Frontal cortex (tissue), 3 donors: ENCODE measurements at regions not wholly inside any gene's neighbourhood (a gene's known extent, or its start where the extent isn't known, plus 50 kb on each side); places are given as distances from the start of the nearest gene placed in this dataset.
"Not testable (repeated sequence)": the region's sequence is repeated elsewhere in the genome, so short reads cannot be mapped to it uniquely, and the experiment has no call there.

ENCODE experiments used
- DNase-seq, 2 donors: peaks; one replicate each; pipeline ENCODE4 v3.0.0; 2012; ENCODE audit warnings: low spot score in 2 of 2
- FAIRE-seq: peaks from 2 replicates; lab custom pipeline; 2012; peaks lifted over from hg19 to GRCh38; lab: Jason Lieb, UNC
- donor health status: control.
- donor health status: control.
- donor health status: control.

DNA sequence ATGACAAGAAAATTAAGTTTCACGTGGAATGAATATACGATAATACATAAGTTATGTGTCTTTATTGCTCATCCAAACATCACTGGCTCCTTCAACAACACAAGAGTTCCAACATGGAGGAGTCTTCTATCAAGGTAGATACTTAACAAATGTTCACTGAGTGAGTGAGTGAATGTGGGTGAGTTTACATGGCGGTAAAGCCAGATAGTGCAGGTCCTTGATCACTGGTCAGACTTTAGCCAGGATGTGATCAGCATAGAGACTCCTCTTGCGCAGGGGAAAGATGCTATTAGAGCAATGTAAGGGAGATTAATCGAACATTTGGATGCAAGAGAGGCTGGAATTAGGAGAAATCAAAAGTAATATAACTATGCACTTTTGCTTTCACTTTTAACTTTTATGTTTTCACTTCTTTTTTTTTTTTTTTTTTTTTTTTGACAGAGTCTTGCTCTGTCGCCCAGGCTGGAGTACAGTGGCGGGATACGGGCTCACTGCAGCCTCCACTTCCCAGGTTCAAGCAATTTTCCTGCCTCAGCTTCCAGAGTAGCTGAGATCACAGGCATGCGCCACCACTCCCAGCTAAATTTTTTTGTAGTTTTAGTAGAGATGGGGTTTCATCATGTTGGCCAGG, 249.0 kb upstream of the ID2 start:
- no peak for DNase-seq
- no peak for FAIRE-seq

- no peak for FAIRE-seq
- DNase-seq = no peak
Measured at GRCh38 chr2:8433390-8433789, 248.5 kb upstream of the ID2 start.

DNA sequence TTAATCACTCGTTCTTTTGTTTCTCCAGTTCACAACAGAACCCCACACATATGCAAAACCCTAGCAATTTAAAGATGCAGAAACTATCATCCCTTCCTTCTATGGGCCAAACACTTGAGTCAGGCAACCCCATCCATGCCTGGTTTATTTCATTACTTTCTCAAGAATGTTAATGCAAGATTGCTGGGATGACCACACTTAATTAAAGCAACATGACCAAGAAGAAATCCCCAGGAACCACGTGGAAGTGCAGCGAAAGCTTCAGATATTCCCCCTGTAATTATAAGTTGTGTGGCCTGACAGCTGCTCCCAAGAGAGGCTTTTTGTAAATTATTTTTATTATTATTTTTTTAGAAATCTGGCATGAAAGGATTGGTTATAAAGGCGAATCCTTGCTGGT, 246.2 kb upstream of the ID2 start:
- FAIRE-seq = no peak

GRCh38 chr2:8436585-8436984, 245.3 kb upstream of the ID2 start:
- no peak for DNase-seq
- no peak for FAIRE-seq

More for the DNA sequence above, 246.2 kb upstream of the ID2 start:
- no peak for DNase-seq

DNA sequence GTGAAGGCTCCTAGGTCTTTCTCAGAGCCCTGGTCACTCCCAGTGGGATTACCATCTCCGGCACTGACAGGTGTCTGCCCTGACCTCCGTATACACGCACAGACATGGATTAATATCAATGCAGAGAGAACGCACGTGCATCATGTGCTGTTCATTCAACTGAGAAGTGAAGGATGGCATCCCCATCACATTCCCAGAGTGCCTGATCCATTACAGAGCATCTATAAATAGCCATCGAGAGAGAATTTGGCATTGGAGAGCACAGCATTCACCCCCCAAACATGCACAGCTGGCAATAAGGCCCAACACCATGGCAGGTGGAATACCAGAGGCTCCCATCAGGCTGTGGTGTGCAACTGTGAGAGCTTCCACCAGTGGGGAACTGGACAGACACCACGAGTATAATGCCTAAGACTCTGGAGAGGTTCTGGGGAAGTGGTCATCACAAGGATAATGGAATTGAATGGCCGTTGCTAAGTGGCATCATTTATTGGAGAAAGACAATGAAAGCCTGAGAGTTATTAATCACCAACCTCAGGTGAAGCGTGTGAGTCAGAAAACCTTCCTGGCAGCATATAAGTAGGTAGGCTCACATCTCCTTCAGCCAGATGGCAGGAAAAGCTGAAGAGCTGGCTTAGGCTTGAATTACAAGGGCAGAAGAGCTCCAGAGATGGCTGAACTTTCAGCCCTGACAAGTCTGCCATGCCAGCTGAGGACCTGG, 244.5 kb upstream of the ID2 start:
- no peak for DNase-seq
- no peak for FAIRE-seq

DNA sequence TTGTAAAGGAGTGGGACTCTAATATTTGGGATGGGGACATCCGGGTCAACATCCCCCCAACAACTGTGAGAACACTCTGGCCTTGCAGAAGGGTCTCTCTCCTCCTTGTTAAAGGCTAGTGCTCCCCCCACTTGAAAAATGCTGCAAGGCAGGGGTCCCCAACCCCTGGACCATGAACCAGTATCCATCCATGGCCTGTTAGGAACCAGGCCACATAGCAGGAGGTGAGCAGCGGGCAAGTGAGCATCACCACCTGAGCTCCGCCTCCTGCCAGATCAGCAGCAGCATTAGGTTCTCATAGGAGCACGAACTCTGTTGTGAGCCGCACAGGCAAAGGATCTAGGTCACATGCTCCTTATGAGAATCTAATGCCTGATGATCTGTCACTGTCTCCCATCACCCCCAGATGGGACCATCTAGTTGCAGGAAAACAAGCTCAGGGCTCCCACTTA, 243.9 kb upstream of the ID2 start:
- FAIRE-seq (no peak), DNase-seq (no peak)

DNA sequence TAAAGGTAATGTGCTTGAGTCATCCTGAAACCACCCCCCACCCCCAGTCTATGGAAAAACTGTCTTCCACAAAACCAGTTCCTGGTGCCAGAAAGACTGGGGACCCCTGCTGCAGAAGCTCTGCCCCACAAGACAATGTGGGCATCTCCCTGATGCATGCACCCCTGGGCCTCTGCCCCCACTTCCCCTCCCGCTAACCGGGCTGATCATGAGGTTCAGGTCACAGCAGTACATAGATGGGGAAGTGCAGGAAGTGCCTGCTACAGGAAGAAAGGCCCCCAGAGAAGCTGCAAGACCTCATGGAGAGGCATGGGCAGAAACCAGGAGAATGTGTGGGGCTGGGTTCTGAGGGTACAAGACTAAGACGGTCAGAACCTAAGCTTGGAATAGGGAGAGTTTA, 243.4 kb upstream of the ID2 start:
- no peak for DNase-seq
- FAIRE-seq = no peak

DNA sequence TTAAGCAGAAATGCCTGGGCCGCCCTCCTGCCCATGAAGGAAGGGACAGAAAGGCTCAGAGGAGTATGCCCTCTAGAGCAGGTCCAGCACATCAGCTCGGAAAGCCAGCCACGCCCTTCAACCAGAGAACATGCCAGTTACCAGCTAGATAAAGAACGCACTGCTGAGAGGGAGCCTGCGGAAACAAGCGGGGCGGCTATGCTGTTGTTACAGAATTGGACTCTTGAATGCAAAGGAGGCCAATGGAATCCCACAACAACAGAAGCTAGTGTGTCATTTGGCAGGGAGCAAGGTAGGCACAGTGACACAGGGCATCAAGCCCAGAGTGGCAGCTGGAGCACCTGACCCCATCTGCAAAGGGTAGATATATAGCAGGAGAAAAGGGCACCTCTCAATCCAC, 242.9 kb upstream of the ID2 start:
- DNase-seq (no peak), FAIRE-seq (no peak)

DNA sequence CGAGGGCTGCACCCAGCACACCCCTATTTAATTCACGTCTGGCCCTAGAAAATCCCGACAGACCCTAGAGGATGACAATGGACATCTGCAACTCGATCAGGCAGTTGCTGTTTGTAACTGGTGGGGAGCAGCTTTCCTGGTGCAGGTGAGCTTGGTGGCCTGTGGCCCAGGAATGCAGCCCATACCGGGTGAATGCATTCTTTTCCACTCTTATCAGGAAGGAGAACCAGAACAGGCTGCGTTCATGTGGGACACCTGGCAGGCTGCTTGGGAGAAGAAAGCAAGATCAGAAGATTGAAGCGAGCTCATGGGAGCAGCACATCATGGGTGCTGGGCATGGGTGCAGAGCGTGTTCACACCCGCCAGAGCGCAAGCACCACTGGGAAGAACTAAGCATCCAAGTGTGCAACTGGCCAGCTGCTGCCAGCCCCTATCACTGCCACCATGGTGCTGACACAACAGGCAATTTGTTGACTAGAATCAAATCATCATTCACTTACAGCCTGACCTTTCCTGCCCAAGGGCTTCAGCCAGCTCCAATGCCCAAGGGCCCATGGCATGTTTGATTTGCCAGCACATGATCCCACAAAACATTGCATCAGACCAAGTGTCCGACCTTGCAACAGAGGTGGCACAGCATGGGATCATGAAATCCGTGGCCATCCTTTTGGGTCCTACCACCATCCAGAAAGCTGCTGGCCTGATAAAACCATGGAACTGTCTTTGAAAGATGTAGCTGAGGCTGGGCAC, 241.7 kb upstream of the ID2 start:
- DNase-seq (no peak), FAIRE-seq (no peak)

GRCh38 chr2:8441371-8441770, 240.5 kb upstream of the ID2 start:
- DNase-seq (no peak), FAIRE-seq (no peak)

GRCh38 chr2:8441986-8442385, 239.9 kb upstream of the ID2 start:
- no peak for FAIRE-seq
- no peak for DNase-seq

DNA sequence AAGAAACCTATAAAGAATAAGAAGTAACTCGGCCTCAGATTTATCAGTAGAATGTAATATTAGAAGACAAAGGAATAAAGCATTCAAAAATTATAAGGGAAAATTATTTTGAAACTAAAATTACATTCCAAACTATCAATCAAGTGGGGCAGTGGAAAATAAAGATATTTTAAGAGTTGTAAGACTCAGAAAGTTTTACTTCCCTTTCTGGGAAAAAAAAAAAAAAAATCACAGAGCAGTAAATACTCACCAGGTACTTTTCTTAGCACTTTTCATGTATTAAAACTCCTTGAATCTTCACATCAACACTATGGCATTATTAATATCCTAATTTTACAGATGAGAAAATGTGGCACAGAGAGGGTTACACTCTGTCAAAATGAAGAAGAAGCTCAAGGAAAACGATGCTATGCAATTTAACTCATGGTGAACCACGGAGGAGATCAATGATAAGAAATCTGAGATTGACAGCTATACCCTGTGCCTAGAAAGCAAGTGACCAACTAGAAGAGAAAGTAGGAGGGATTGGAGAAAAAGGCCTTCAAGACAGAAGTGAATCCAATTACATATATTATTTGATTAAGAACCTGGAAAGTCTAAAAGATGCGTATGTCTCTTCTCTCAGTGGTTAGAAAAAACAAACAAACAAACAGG, 238.9 kb upstream of the ID2 start:
- FAIRE-seq = no peak
- DNase-seq = no peak

- no peak for FAIRE-seq
- DNase-seq = no peak
Measured at GRCh38 chr2:8445580-8445979, 236.3 kb upstream of the ID2 start.

DNA sequence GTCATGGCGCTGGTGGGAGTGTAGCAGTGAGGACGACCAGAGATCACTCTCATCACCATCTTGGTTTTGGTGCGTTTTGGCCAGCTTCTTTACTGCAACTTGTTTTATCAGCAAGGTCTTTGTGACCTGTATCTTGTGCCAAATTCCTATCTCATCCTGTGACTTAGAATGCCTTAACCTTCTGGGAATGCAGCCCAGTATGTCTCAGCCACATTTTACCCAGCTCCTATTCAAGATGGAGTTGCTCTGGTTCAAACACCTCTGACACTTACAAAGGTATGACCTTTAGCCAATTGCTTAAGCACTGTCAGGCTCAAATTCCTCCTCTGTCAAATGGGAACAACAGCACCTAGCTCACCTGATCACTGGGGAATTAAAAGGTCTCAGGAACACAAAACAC, 235.1 kb upstream of the ID2 start:
- not testable (repeated sequence) for FAIRE-seq, DNase-seq

DNA sequence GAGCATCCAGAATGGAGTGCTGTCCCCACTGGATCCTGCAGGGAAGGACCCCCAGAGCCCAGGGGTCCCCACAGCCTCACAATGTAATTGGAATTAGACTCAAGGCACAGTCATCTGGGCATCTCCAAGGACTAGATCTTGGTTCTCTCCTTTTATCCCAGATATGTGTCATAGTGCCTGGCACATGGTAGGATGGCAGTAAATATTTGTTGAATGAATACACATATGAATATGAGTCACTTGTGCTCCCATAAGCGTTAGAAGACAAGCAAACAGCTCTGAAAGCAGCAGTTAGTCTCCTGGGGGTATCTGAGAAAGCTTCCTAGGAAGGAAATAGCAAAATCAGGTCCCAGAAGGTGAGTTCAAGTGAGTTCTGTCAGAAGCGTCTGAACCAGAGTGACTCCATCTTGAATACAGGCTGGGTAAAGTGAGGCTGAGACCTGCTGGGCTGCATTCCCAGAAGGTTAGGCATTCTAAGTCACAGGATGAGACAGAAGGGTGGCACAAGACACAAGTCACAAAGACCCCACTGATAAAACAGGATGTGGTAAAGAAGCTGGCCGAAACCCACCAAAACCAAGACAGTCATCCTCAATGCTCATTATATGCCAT, 234.1 kb upstream of the ID2 start:
- no peak for DNase-seq
- no peak for FAIRE-seq

DNA sequence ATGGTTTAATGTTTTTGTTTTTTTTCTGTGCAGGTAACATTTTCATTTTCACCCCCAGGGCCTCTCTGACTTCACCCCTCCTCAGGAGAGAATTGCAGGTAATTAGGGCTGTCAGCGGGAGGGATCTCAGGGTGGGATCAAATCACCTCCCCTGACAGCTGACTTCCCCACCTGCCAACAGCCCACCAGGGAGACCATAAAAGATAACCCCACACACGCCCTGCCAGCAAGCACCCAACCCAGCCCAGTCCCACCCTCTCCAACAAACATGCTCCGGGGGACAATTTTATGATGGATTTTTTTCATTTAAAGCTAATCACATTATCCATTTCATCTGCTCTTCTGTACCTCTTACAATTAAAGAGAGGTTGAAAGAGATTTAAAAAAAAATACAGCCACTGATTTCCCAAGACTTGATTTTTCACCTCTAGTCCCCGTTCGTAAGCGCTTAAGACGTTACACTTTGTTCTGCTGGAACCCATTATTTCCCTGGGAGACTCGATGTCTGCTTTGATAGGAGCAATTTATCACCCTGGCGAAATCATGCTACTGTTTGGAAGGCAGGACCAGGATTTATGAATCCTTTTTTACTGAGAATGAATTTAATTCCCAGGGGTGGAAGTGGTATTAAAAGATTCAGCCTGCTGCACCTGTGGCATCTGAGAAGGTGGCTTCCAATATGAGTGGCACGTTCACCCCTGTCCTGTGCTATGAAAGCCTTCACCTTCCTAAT, 232.9 kb upstream of the ID2 start:
- DNase-seq = no peak
- no peak for FAIRE-seq

GRCh38 chr2:8451273-8451672, 230.6 kb upstream of the ID2 start:
- DNase-seq (no peak), FAIRE-seq (no peak)

GRCh38 chr2:8452296-8452695, 229.6 kb upstream of the ID2 start:
- DNase-seq (no peak), FAIRE-seq (no peak)
